K562 (cell line): ENCODE measurements at regions not wholly inside any gene's neighbourhood (a gene's known extent, or its start where the extent isn't known, plus 50 kb on each side); places are given as distances from the start of the nearest gene placed in this dataset.

Experiments
- ATAC-seq: fragments of 200-7000 bp; cut with Tn5 transposase; 3 replicates; pipeline ENCODE4 v1.9.1; 2020; ENCODE audit warnings: moderate library complexity
- BruUV-seq: library from RNA; stranded (reverse); fragments of 400-500 nt; replicated peaks from 2 replicates; lab custom pipeline; 2021; lab: Mats Ljungman, UMichigan
- CTCF ChIA-PET: fragments of 300-600 bp; formaldehyde crosslinking; extraction: SDS; loops from one replicate; lab custom pipeline; 2021; ENCODE audit warnings: low intra/inter-chr PET ratio; lab: Yijun Ruan, JAX
- POLR2A ChIA-PET: fragments of 300-600, 350-650 bp; sonication (Branson Sonifier 250); formaldehyde crosslinking; extraction: SDS; loops from one replicate; lab custom pipeline; 2021; ENCODE audit warnings: antibody characterized with exemption, inconsistent platforms; lab: Yijun Ruan, JAX
- DNase-seq, 4 experiments: peaks; one replicate each; pipeline versions ENCODE4 v3.0.0 to v3.0.0-alpha.2; 2011 to 2018; ENCODE audit warnings: low spot score in 3 of 4, mixed read lengths in 3 of 4; ENCODE audit errors: extremely low read depth in 1 of 4
- FAIRE-seq: peaks from 2 replicates; lab custom pipeline; 2011; peaks lifted over from hg19 to GRCh38; lab: Jason Lieb, UNC
- H2AFZ ChIP-seq: 2 replicates; pipeline ENCODE4 v1.6.0; 2011; ENCODE audit warnings: low read depth, low read length, control low read depth, inconsistent platforms
- H3K27ac ChIP-seq: fragments of 200-600 bp; 3 replicates; pipeline ENCODE4 v1.8.0; 2011; ENCODE audit warnings: low read depth, mild to moderate bottlenecking, control low read depth, inconsistent platforms, low read length, moderate library complexity, mixed read lengths; ENCODE audit errors: extremely low read depth
- H3K27me3 ChIP-seq, 2 experiments: fragments of 300-600 bp in 1 of 2; 2 replicates in 1 of 2; 3 replicates in 1 of 2; pipeline versions ENCODE4 v1.6.0 to v1.8.0; 2011; ENCODE audit warnings: inconsistent platforms in 2 of 2, low read length in 2 of 2, mild to moderate bottlenecking in 1 of 2, mixed read lengths in 1 of 2, moderate library complexity in 1 of 2; ENCODE audit not compliant: control insufficient read depth in 2 of 2, insufficient read depth in 2 of 2
- H3K36me3 ChIP-seq: fragments of 300-600 bp; 3 replicates; pipeline ENCODE4 v1.8.0; 2011; ENCODE audit warnings: mild to moderate bottlenecking, low read length, inconsistent platforms; ENCODE audit not compliant: control insufficient read depth, insufficient read depth
- H3K4me1 ChIP-seq, 2 experiments: fragments of 200-600 bp in 1 of 2; replicated peaks in 1 of 2; 2 replicates in 1 of 2; 3 replicates in 1 of 2; pipeline versions ENCODE4 v1.5.1 to v1.8.0; 2011; ENCODE audit warnings: inconsistent platforms in 2 of 2, low read length in 2 of 2, mild to moderate bottlenecking in 1 of 2, mixed read lengths in 1 of 2, moderate library complexity in 1 of 2; ENCODE audit not compliant: control insufficient read depth in 2 of 2, insufficient read depth in 2 of 2
- H3K4me2 ChIP-seq: 2 replicates; pipeline ENCODE4 v1.6.1; 2011; ENCODE audit warnings: low read length, control low read depth, inconsistent platforms, mixed read lengths; ENCODE audit not compliant: insufficient read depth
- H3K4me3 ChIP-seq: fragments of 200-600 bp; sonication (generic), shearing (Covaris generic); 2 replicates; pipeline ENCODE4 v1.5.1; 2016; ENCODE audit warnings: control low read depth, inconsistent platforms
- H3K79me2 ChIP-seq: fragments of 200-600 bp; 3 replicates; pipeline ENCODE4 v1.8.0; 2011; ENCODE audit warnings: low read length, inconsistent platforms; ENCODE audit not compliant: control insufficient read depth, insufficient read depth
- H3K9ac ChIP-seq, 2 experiments: 2 replicates each; pipeline versions ENCODE4 v1.6.0 to v1.6.1; 2011; ENCODE audit warnings: low read depth in 2 of 2, low read length in 2 of 2, control low read depth in 1 of 2, inconsistent platforms in 1 of 2, mild to moderate bottlenecking in 1 of 2, mixed read lengths in 1 of 2; ENCODE audit not compliant: insufficient read depth in 1 of 2
- H3K9me1 ChIP-seq: one replicate; pipeline ENCODE4 v1.6.0; 2011; ENCODE audit warnings: inconsistent platforms, mild to moderate bottlenecking, low read length, moderate library complexity; ENCODE audit not compliant: control insufficient read depth, insufficient read depth
- H3K9me3 ChIP-seq: replicated peaks from 2 replicates; pipeline ENCODE4 v1.5.1; 2011; ENCODE audit warnings: low read depth, low read length, inconsistent platforms; ENCODE audit not compliant: control insufficient read depth, insufficient read depth
- H4K20me1 ChIP-seq: replicated peaks from 2 replicates; pipeline ENCODE4 v1.6.1; 2011; ENCODE audit warnings: low read length, inconsistent platforms, mixed read lengths; ENCODE audit not compliant: control insufficient read depth, insufficient read depth
- BRD9 ChIP-seq: fragments of 450-650 bp; IDR thresholded peaks from 2 replicates; pipeline ENCODE4 v1.6.1; 2018; ENCODE audit warnings: low read depth; ENCODE audit not compliant: partially characterized antibody
- CUX1 ChIP-seq: fragments of 200-800 bp; sonication (Bioruptor generic); IDR thresholded peaks from 2 replicates; pipeline ENCODE4 v1.6.1; 2016; ENCODE audit warnings: missing genetic modification characterization, missing compliant biosample characterization
- MEF2D ChIP-seq: conservative IDR thresholded peaks from 2 replicates; pipeline ENCODE4 v1.6.1; 2016; ENCODE audit warnings: low read depth, missing genetic modification characterization, missing compliant biosample characterization
- MLLT1 ChIP-seq, 2 experiments: fragments of 450-650 bp; IDR thresholded peaks; 2 replicates each; pipeline ENCODE4 v1.6.1; 2016
- MTA3 ChIP-seq: fragments of 450-650 bp; formaldehyde crosslinking; IDR thresholded peaks from 2 replicates; pipeline ENCODE4 v1.6.1; 2017; ENCODE audit warnings: mild to moderate bottlenecking, borderline replicate concordance
- MYNN ChIP-seq, 2 experiments: sonication (generic); formaldehyde crosslinking in 1 of 2; IDR thresholded peaks; 2 replicates each; pipeline versions ENCODE4 v1.5.0 to v1.6.1; 2016 to 2020; ENCODE audit warnings: antibody characterized with exemption in 1 of 2, missing genetic modification reagents in 1 of 2
- RAD51 ChIP-seq: fragments of 450-650 bp; IDR thresholded peaks from 2 replicates; pipeline ENCODE4 v1.7.1; 2016; ENCODE audit warnings: low read depth, mild to moderate bottlenecking, borderline replicate concordance
- RNF2 ChIP-seq: sonication (generic); IDR thresholded peaks from 2 replicates; pipeline ENCODE4 v1.6.1; 2016
- TAF9B ChIP-seq: fragments of 450-650 bp; IDR thresholded peaks from 2 replicates; pipeline ENCODE4 v1.6.1; 2018; ENCODE audit warnings: mild to moderate bottlenecking; ENCODE audit not compliant: partially characterized antibody
- ZFP30 ChIP-seq: fragments of 250-450 bp; sonication (Bioruptor Pico); IDR thresholded peaks from 2 replicates; pipeline ENCODE4 v1.8.0; 2022; ENCODE audit warnings: moderate library complexity, mild to moderate bottlenecking, inconsistent platforms, borderline replicate concordance
- ZNF224 ChIP-seq: sonication (generic); formaldehyde crosslinking; IDR thresholded peaks from 2 replicates; pipeline ENCODE4 v1.8.0; 2022; ENCODE audit warnings: mild to moderate bottlenecking, missing genetic modification reagents
- ZNF57 ChIP-seq: fragments of 450-650 bp; formaldehyde crosslinking; IDR thresholded peaks from 2 replicates; pipeline ENCODE4 v1.4.0; 2020; ENCODE audit warnings: mild to moderate bottlenecking, moderate library complexity
- ZNF589 ChIP-seq: fragments of 200-800 bp; sonication (Bioruptor generic); IDR thresholded peaks from 2 replicates; pipeline ENCODE4 v1.6.1; 2016; ENCODE audit warnings: low read depth, missing genetic modification characterization, missing compliant biosample characterization
- WGBS: fragments of 100-300 bp; shearing (Covaris generic); methylation state at CpG from one replicate; pipeline ENCODE4 v1.1.6; 2016; ENCODE audit warnings: low coverage, mixed read lengths; ENCODE audit not compliant: insufficient coverage; ENCODE audit errors: missing lambda C conversion rate; 5-methylcytosine and 5-hydroxymethylcytosine counted together
- in situ Hi-C: fragments of 300-500 bp; cut with MboI; formaldehyde crosslinking; loops from 4 replicates; pipeline ENCODE4 v1.15.0; 2018; ENCODE audit warnings: inconsistent platforms, mixed read lengths
- intact Hi-C: fragments of 100-400 bp; cut with micrococcal nuclease; formaldehyde crosslinking; loops from 2 replicates; pipeline ENCODE4 v1.14.2; 2022
- TF ChIP-seq, protein P1 (sequence below): fragments of 450-650 bp; IDR thresholded peaks from one replicate; pipeline ENCODE4 v1.6.1; 2018; ENCODE audit warnings: mild to moderate bottlenecking, moderate library complexity; ENCODE audit not compliant: partially characterized antibody

DNA sequence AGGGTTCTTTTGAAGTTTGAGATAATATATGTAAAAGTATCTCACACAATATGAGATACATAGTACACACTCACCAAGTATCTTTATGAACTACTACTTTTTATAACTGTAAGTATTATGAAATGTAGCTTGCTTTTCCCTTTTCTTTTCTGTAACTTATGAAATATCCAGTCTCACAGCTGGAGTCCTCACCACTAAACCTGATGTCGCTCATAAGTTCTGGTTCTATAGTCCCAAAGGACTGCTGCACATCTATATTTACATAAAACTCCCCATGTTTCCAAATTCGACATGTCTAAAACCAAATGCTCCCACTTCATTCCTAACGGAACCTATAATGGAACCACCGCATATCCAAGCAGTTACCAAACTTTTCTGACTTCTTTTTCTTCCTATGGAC is 186.5 kb upstream of the SLC7A11 start:
- no peaks in the 10 kb centered on the region for H3K79me2 ChIP-seq
- no peak overlapping the region for H3K27ac ChIP-seq
- H3K4me3 ChIP-seq: no peak overlapping the region
- no peaks in the 10 kb centered on the region for H3K4me1 ChIP-seq
- no peaks in the 10 kb centered on the region for H4K20me1 ChIP-seq
- H3K9me3 ChIP-seq: no peaks in the 10 kb centered on the region; the same call in 1 of the 2 replicates
- no peak for ATAC-seq
- no peaks in the 10 kb centered on the region for H3K36me3 ChIP-seq
- in situ Hi-C loops (no loop called here), intact Hi-C loops (no loop called here)
- no peak overlapping the region for H3K4me2 ChIP-seq
- H3K9me1 ChIP-seq: no peaks in the 10 kb centered on the region
- peak overlapping the region; percentile 69 for H2AFZ ChIP-seq
- 36% methylated on average over 4 of the region's 4 CpGs for WGBS
- no peaks in the 10 kb centered on the region for H3K27me3 ChIP-seq
- ChIA-PET CTCF (no interaction called here), POLR2A (no interaction called here)
- no peak for FAIRE-seq
- no peak for DNase-seq
- no TSS peak for BruUV-seq
- H3K9ac ChIP-seq: no peak overlapping the region
- TF ChIP-seq MEF2D (tag) (no peak), RAD51 (no peak), BRD9 (no peak), MTA3 (no peak), ZNF224 (no peak), TAF9B (no peak), MLLT1 (IDR thresholded peaks at IDR 0.05) (no peak), ZNF57 (CRISPR knock-in tag) (no peak), RNF2 (no peak), MYNN (IDR thresholded peaks at IDR 0.05) (no peak), MYNN (CRISPR knock-in tag; IDR thresholded peaks at IDR 0.05) (no peak), ZNF589 (no peak), CUX1 (CRISPR knock-in tag) (no peak), ZFP30 (no peak)
- TF ChIP-seq, protein P1, sequence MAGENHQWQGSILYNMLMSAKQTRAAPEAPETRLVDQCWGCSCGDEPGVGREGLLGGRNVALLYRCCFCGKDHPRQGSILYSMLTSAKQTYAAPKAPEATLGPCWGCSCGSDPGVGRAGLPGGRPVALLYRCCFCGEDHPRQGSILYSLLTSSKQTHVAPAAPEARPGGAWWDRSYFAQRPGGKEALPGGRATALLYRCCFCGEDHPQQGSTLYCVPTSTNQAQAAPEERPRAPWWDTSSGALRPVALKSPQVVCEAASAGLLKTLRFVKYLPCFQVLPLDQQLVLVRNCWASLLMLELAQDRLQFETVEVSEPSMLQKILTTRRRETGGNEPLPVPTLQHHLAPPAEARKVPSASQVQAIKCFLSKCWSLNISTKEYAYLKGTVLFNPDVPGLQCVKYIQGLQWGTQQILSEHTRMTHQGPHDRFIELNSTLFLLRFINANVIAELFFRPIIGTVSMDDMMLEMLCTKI: no peak
